ENCODE measurements at regions not wholly inside any gene's neighbourhood (a gene's known extent, or its start where the extent isn't known, plus 50 kb on each side); places are given as distances from the start of the nearest gene placed in this dataset.

GRCh38 chr12:86496595-86496994, 240.4 kb upstream of the MGAT4C start:
- intact Hi-C loops (cut with micrococcal nuclease) (no loop called here), dilution Hi-C loops (cut with MboI; ENCODE audit: extremely low pct_ligation_motif_present, low sequenced_read_pairs) (no loop called here)
- Histone ChIP-seq H3K36me3 (ENCODE audit: control insufficient read depth in 2 of 2, extremely low read depth in 1 of 2, insufficient read depth in 2 of 2, low read length in 2 of 2) (no peaks in the 10 kb centered on the region), H3K4me3 (replicated peaks in 1 of 3; ENCODE audit: insufficient read depth in 1 of 3, low read depth in 1 of 3, low read length in 3 of 3) (no peak overlapping the region), H3K27me3 (ENCODE audit: control insufficient read depth in 2 of 2, insufficient read depth in 2 of 2, low read length in 2 of 2) (no peaks in the 10 kb centered on the region), H3K9me1 (replicated peaks; ENCODE audit: control insufficient read depth, extremely low read depth, insufficient read depth, low read length) (no peaks in the 10 kb centered on the region), H3K79me2 (ENCODE audit: control insufficient read depth, insufficient read depth, low read length) (no peaks in the 10 kb centered on the region), H2AFZ (ENCODE audit: low read depth, low read length) (no peak overlapping the region), H3K4me1 (ENCODE audit: control insufficient read depth, extremely low read depth, insufficient read depth, low read length) (no peaks in the 10 kb centered on the region), H4K20me1 (replicated peaks; ENCODE audit: control insufficient read depth, extremely low read depth, insufficient read depth, low read length) (no peaks in the 10 kb centered on the region), H3K9ac (replicated peaks; ENCODE audit: extremely low read depth, insufficient read depth, low read length) (no peak overlapping the region), H3K27ac (ENCODE audit: insufficient read depth, low read depth, low read length) (no peak overlapping the region), H3K4me2 (ENCODE audit: insufficient read depth, low read length) (no peak overlapping the region), H3K9me3 (replicated peaks; ENCODE audit: control insufficient read depth, insufficient read depth, low read length) (no peaks in the 10 kb centered on the region)
- CTCF ChIA-PET = interaction anchor here (0.9 to 1.2 kb wide), 2 partner anchors 11 to 28 kb away, joined by 3 to 4 read pairs; no protein-coding TSS in a partner anchor
- no peak for FAIRE-seq
- no peak for TF ChIP-seq POLR2AphosphoS5 (IDR thresholded peaks at IDR 0.05; ENCODE audit: insufficient read depth, low read depth, low read length)
- no peak for TF ChIP-seq GATA2 (IDR thresholded peaks at IDR 0.05; ENCODE audit: insufficient read depth, insufficient read length, low read depth, low read length)
- TF ChIP-seq MYC (IDR thresholded peaks at IDR 0.05; ENCODE audit: low read depth, low read length) = no peak
- TF ChIP-seq JUN (IDR thresholded peaks at IDR 0.05; ENCODE audit: borderline replicate concordance, insufficient read depth, insufficient read length, low read depth) = no peak
- no peak for TF ChIP-seq CTCF (IDR thresholded peaks at IDR 0.05; ENCODE audit: extremely low read depth in 1 of 2, insufficient read depth in 1 of 2, low read depth in 1 of 2, low read length in 2 of 2)
- TF ChIP-seq POLR2A (IDR thresholded peaks at IDR 0.05; ENCODE audit: low read depth, low read length) = no peak
- TF ChIP-seq MAX (IDR thresholded peaks at IDR 0.05; ENCODE audit: insufficient read depth, insufficient read length) = no peak
- TF ChIP-seq FOS (IDR thresholded peaks at IDR 0.05; ENCODE audit: borderline replicate concordance, insufficient read depth, low read length) = no peak
- no peak for TF ChIP-seq EZH2 (IDR thresholded peaks at IDR 0.05; ENCODE audit: borderline replicate concordance, low read depth, low read length, severe bottlenecking)
- no peak for DNase-seq (ENCODE audit: low read depth, low spot score)
- POLR2A ChIA-PET = no interaction called here
- no TSS peak for BruUV-seq (replicated peaks)

All from endothelial cell of umbilical vein (primary cell).